Body of pancreas (tissue), 4 donors: ENCODE measurements at regions not wholly inside any gene's neighbourhood (a gene's known extent, or its start where the extent isn't known, plus 50 kb on each side); places are given as distances from the start of the nearest gene placed in this dataset.

Experiments used
- ATAC-seq: fragments of 150-250 bp; one replicate; pipeline ENCODE4 v1.9.1; 2016
- DNase-seq, 4 donors: peaks; one replicate each; pipeline ENCODE4 v3.0.0-alpha.2; 2019
- H3K27ac ChIP-seq, 4 donors: fragments of 200-600 bp; sonication (generic); 1 replicate in 3 of 4; 2 replicates in 1 of 4; pipeline versions ENCODE4 v1.5.1 to v1.6.1; 2016 to 2019; ENCODE audit warnings: mild to moderate bottlenecking in 1 of 4, mixed read lengths in 1 of 4, moderate library complexity in 1 of 4
- H3K27me3 ChIP-seq, 2 donors: fragments of 200-600 bp; sonication (generic); one replicate each; pipeline ENCODE4 v1.6.0; 2016; ENCODE audit warnings: mild to moderate bottlenecking in 1 of 2
- H3K36me3 ChIP-seq, 2 donors: fragments of 200-600 bp; sonication (generic); replicated peaks in 1 of 2; 2 replicates each; pipeline ENCODE4 v1.5.1; 2016; ENCODE audit warnings: low read depth in 2 of 2; ENCODE audit not compliant: insufficient read depth in 1 of 2
- H3K4me1 ChIP-seq: fragments of 200-600 bp; sonication (generic); one replicate; pipeline ENCODE4 v1.6.0; 2016
- H3K4me3 ChIP-seq, 2 donors: fragments of 200-600 bp; sonication (generic); 1 replicate in 1 of 2; 2 replicates in 1 of 2; pipeline ENCODE4 v1.5.1; 2016 to 2019
- H3K9me3 ChIP-seq, 3 donors: fragments of 200-600 bp; sonication (generic); 1 replicate in 2 of 3; 2 replicates in 1 of 3; pipeline ENCODE4 v1.5.1; 2016
- CTCF ChIP-seq, 7 experiments: fragments of 450-650 bp in 4 of 7; fragments of 200-600 bp in 3 of 7; sonication (generic) in 3 of 7; IDR thresholded peaks; one replicate each; pipeline ENCODE4 v1.5.1; 2016 to 2019; ENCODE audit warnings: antibody characterized with exemption in 7 of 7
- POLR2A ChIP-seq, 3 donors: fragments of 450-650 bp; IDR thresholded peaks; one replicate each; pipeline ENCODE4 v1.6.1; 2016; ENCODE audit warnings: antibody characterized with exemption in 3 of 3, mild to moderate bottlenecking in 2 of 3
- WGBS, 2 donors: methylation state at CpG; one replicate each; pipeline ENCODE4 v1.1.5; 2017; 5-methylcytosine and 5-hydroxymethylcytosine counted together
- intact Hi-C: fragments of 100-400 bp; cut with DNase I; formaldehyde crosslinking; loops from one replicate; pipeline ENCODE4 v1.15.1; 2023

- intact Hi-C loops: no loop called here
- Histone ChIP-seq H3K27ac (no peak overlapping the region), H3K36me3 (no peaks in the 10 kb centered on the region), H3K4me3 (no peak overlapping the region), H3K27me3 (no peaks in the 10 kb centered on the region), H3K4me1 (peaks cover 7% of the 10 kb centered on the region), H3K9me3 (no peaks in the 10 kb centered on the region)
- DNase-seq (no peak), ATAC-seq (no peak)
- TF ChIP-seq CTCF (IDR thresholded peaks at IDR 0.05) (no peak), POLR2A (IDR thresholded peaks at IDR 0.05) (no peak)
- 77 to 90% methylated on average over 7 of the region's 7 CpGs for WGBS, 2 donors
Measured at GRCh38 chr3:72396899-72397298, 451.3 kb downstream of the SHQ1 start.

GRCh38 chr3:72395776-72396311 is 452.4 kb downstream of the SHQ1 start:
- Histone ChIP-seq H3K27me3 (no peaks in the 10 kb centered on the region), H3K27ac (no peak overlapping the region), H3K36me3 (no peaks in the 10 kb centered on the region), H3K9me3 (no peaks in the 10 kb centered on the region), H3K4me3 (no peak overlapping the region), H3K4me1 (peaks cover 18% of the 10 kb centered on the region)
- TF ChIP-seq POLR2A (IDR thresholded peaks at IDR 0.05): no peak
- TF ChIP-seq CTCF (IDR thresholded peaks at IDR 0.05): no peak
- ATAC-seq: no peak
- DNase-seq: no peak
- intact Hi-C loops: no loop called here
- WGBS, 2 donors: 77 to 82% methylated on average over 3 of the region's 3 CpGs

GRCh38 chr3:72393455-72393854 is 454.8 kb downstream of the SHQ1 start:
- H3K27ac ChIP-seq: no peak overlapping the region
- DNase-seq (no peak), ATAC-seq (no peak)
- no peaks in the 10 kb centered on the region for H3K9me3 ChIP-seq
- TF ChIP-seq POLR2A (IDR thresholded peaks at IDR 0.05): no peak
- TF ChIP-seq CTCF (IDR thresholded peaks at IDR 0.05): no peak
- H3K4me3 ChIP-seq: no peak overlapping the region
- intact Hi-C loops: no loop called here
- peaks cover 18% of the 10 kb centered on the region for H3K4me1 ChIP-seq
- 93 to 94% methylated on average over 2 of the region's 2 CpGs for WGBS, 2 donors
- no peaks in the 10 kb centered on the region for H3K27me3 ChIP-seq
- H3K36me3 ChIP-seq: no peaks in the 10 kb centered on the region

GRCh38 chr3:72391659-72392058 is 456.6 kb downstream of the SHQ1 start:
- 60 to 75% methylated on average over 2 of the region's 2 CpGs for WGBS, 2 donors
- TF ChIP-seq CTCF (IDR thresholded peaks at IDR 0.05): no peak
- no peak for TF ChIP-seq POLR2A (IDR thresholded peaks at IDR 0.05)
- H3K9me3 ChIP-seq: no peaks in the 10 kb centered on the region
- H3K4me1 ChIP-seq: peaks cover 18% of the 10 kb centered on the region
- no peak for DNase-seq
- H3K36me3 ChIP-seq: no peaks in the 10 kb centered on the region
- H3K27me3 ChIP-seq: no peaks in the 10 kb centered on the region
- intact Hi-C loops: no loop called here
- no peak overlapping the region for H3K27ac ChIP-seq
- no peak for ATAC-seq
- H3K4me3 ChIP-seq: no peak overlapping the region

GRCh38 chr3:72390841-72391240 is 457.4 kb downstream of the SHQ1 start:
- no peak overlapping the region for H3K27ac ChIP-seq
- TF ChIP-seq CTCF (IDR thresholded peaks at IDR 0.05) (no peak), POLR2A (IDR thresholded peaks at IDR 0.05) (no peak)
- DNase-seq: no peak
- no peaks in the 10 kb centered on the region for H3K9me3 ChIP-seq
- no peaks in the 10 kb centered on the region for H3K36me3 ChIP-seq
- peaks cover 18% of the 10 kb centered on the region for H3K4me1 ChIP-seq
- WGBS, 2 donors: 74 to 76% methylated on average over 3 of the region's 3 CpGs
- H3K4me3 ChIP-seq: no peak overlapping the region
- H3K27me3 ChIP-seq: no peaks in the 10 kb centered on the region
- ATAC-seq: no peak
- intact Hi-C loops: no loop called here
